HEK293T (cell line): ENCODE measurements at regions not wholly inside any gene's neighbourhood (a gene's known extent, or its start where the extent isn't known, plus 50 kb on each side); places are given as distances from the start of the nearest gene placed in this dataset.

Experiments used
- ARNT ChIP-seq: fragments of 450-650 bp; IDR thresholded peaks from 2 replicates; pipeline ENCODE4 v1.6.1; 2017; ENCODE audit warnings: mild to moderate bottlenecking
- BHLHE40 ChIP-seq: fragments of 450-650 bp; IDR thresholded peaks from 2 replicates; pipeline ENCODE4 v1.6.1; 2016; ENCODE audit warnings: mild to moderate bottlenecking, moderate library complexity, borderline replicate concordance
- CTBP1 ChIP-seq: fragments of 450-650 bp; IDR thresholded peaks from 2 replicates; pipeline ENCODE4 v1.6.1; 2016; ENCODE audit warnings: borderline replicate concordance
- FOXA1 ChIP-seq: fragments of 450-650 bp; IDR thresholded peaks from 2 replicates; pipeline ENCODE4 v1.6.1; 2016; ENCODE audit warnings: mild to moderate bottlenecking
- FOXM1 ChIP-seq: fragments of 450-650 bp; IDR thresholded peaks from 2 replicates; pipeline ENCODE4 v1.6.1; 2017; ENCODE audit warnings: mild to moderate bottlenecking, borderline replicate concordance
- HDGF ChIP-seq: fragments of 450-650 bp; IDR thresholded peaks from 2 replicates; pipeline ENCODE4 v1.6.1; 2017; ENCODE audit warnings: antibody characterized with exemption, borderline replicate concordance
- NFRKB ChIP-seq: fragments of 450-650 bp; IDR thresholded peaks from 2 replicates; pipeline ENCODE4 v1.6.1; 2016; ENCODE audit warnings: mild to moderate bottlenecking, moderate library complexity
- SP1 ChIP-seq: fragments of 450-650 bp; IDR thresholded peaks from 2 replicates; pipeline ENCODE4 v1.6.1; 2017
- SUZ12 ChIP-seq: fragments of 450-650 bp; IDR thresholded peaks from 2 replicates; pipeline ENCODE4 v1.6.1; 2016; ENCODE audit warnings: mild to moderate bottlenecking
- ZNF384 ChIP-seq: fragments of 450-650 bp; IDR thresholded peaks from 2 replicates; pipeline ENCODE4 v1.6.1; 2016
- TF ChIP-seq, protein P1 (sequence below): fragments of 450-650 bp; IDR thresholded peaks from 2 replicates; pipeline ENCODE4 v1.6.1; 2016

DNA sequence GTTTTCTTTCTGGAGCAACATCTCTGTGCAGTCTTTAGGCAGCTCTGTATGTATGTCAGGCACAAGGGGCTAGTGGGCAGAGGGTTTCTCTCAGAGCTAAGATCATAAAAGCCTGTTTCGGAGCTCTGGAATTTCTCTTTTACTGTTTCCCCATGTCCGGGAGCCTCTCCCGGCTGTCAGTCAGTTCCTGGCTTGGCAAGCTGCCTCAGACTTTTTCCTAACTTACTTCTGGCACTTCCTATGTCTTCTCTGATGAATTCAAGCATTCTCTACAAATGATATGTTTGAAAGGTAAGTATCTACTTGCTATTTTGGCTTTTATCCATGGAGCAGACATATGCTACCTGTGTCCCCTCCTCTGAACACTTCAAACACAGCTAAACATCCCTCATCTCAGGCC is 129.3 kb upstream of the PGRMC2 start:
- TF ChIP-seq NFRKB = no peak
- no peak for TF ChIP-seq HDGF
- TF ChIP-seq SP1 = no peak
- TF ChIP-seq ARNT = no peak
- no peak for TF ChIP-seq FOXA1
- no peak for TF ChIP-seq FOXM1
- TF ChIP-seq BHLHE40 = no peak
- TF ChIP-seq, protein P1, sequence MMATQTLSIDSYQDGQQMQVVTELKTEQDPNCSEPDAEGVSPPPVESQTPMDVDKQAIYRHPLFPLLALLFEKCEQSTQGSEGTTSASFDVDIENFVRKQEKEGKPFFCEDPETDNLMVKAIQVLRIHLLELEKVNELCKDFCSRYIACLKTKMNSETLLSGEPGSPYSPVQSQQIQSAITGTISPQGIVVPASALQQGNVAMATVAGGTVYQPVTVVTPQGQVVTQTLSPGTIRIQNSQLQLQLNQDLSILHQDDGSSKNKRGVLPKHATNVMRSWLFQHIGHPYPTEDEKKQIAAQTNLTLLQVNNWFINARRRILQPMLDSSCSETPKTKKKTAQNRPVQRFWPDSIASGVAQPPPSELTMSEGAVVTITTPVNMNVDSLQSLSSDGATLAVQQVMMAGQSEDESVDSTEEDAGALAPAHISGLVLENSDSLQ = no peak
- no peak for TF ChIP-seq ZNF384
- no peak for TF ChIP-seq SUZ12
- no peak for TF ChIP-seq CTBP1
